ENCODE measurements at regions not wholly inside any gene's neighbourhood (a gene's known extent, or its start where the extent isn't known, plus 50 kb on each side); places are given as distances from the start of the nearest gene placed in this dataset.

GRCh38 chr14:80315681-80316080, 104.4 kb upstream of the DIO2 start:
- Histone ChIP-seq H3K9me2 (replicated peaks; ENCODE audit: control insufficient read depth, low read length) (no peaks in the 10 kb centered on the region), H3F3A (ENCODE audit: control insufficient read depth, insufficient read depth) (no peaks in the 10 kb centered on the region), H3K36me3 (ENCODE audit: control insufficient read depth, low read length) (no peaks in the 10 kb centered on the region), H3K27ac (ENCODE audit: low read depth, low read length) (no peak overlapping the region), H3K27me3 (ENCODE audit: control insufficient read depth, low read length) (no peaks in the 10 kb centered on the region), H3K4me3 (ENCODE audit: low read length) (no peak overlapping the region), H3K9me3 (ENCODE audit: control insufficient read depth, insufficient read depth, low read length) (no peaks in the 10 kb centered on the region), H4K20me1 (ENCODE audit: control insufficient read depth, insufficient read depth, low read depth, low read length) (no peaks in the 10 kb centered on the region), H3K4me1 (ENCODE audit: control insufficient read depth, low read length) (no peaks in the 10 kb centered on the region), H3K4me2 (ENCODE audit: low read length) (no peak overlapping the region), H3K79me2 (ENCODE audit: control insufficient read depth, low read length) (no peaks in the 10 kb centered on the region)
- TF ChIP-seq EZH2phosphoT487 (IDR thresholded peaks at IDR 0.05; ENCODE audit: borderline replicate concordance, low read length) (no peak), CTCF (IDR thresholded peaks at IDR 0.05; ENCODE audit: low read depth, low read length, poor library complexity, severe bottlenecking) (no peak)

GRCh38 chr14:80313806-80314205, 102.5 kb upstream of the DIO2 start:
- Histone ChIP-seq H3K4me1 (ENCODE audit: control insufficient read depth, low read length) (no peaks in the 10 kb centered on the region), H3K4me2 (ENCODE audit: low read length) (no peak overlapping the region), H4K20me1 (ENCODE audit: control insufficient read depth, insufficient read depth, low read depth, low read length) (no peaks in the 10 kb centered on the region), H3F3A (ENCODE audit: control insufficient read depth, insufficient read depth) (no peaks in the 10 kb centered on the region), H3K9me3 (ENCODE audit: control insufficient read depth, insufficient read depth, low read length) (no peaks in the 10 kb centered on the region), H3K9me2 (replicated peaks; ENCODE audit: control insufficient read depth, low read length) (no peaks in the 10 kb centered on the region), H3K4me3 (ENCODE audit: low read length) (no peak overlapping the region), H3K79me2 (ENCODE audit: control insufficient read depth, low read length) (no peaks in the 10 kb centered on the region), H3K27me3 (ENCODE audit: control insufficient read depth, low read length) (no peaks in the 10 kb centered on the region), H3K36me3 (ENCODE audit: control insufficient read depth, low read length) (no peaks in the 10 kb centered on the region), H3K27ac (ENCODE audit: low read depth, low read length) (no peak overlapping the region)
- TF ChIP-seq CTCF (IDR thresholded peaks at IDR 0.05; ENCODE audit: low read depth, low read length, poor library complexity, severe bottlenecking) (no peak), EZH2phosphoT487 (IDR thresholded peaks at IDR 0.05; ENCODE audit: borderline replicate concordance, low read length) (no peak)

GRCh38 chr14:80310938-80311750, 99.8 kb upstream of the DIO2 start:
- H3K27me3 ChIP-seq (ENCODE audit: control insufficient read depth, low read length): no peaks in the 10 kb centered on the region
- H3K4me2 ChIP-seq (ENCODE audit: low read length): no peak overlapping the region
- H3K36me3 ChIP-seq (ENCODE audit: control insufficient read depth, low read length): no peaks in the 10 kb centered on the region
- H3K4me3 ChIP-seq (ENCODE audit: low read length): no peak overlapping the region
- H3F3A ChIP-seq (ENCODE audit: control insufficient read depth, insufficient read depth): no peaks in the 10 kb centered on the region
- no peak overlapping the region for H3K27ac ChIP-seq (ENCODE audit: low read depth, low read length)
- H3K9me3 ChIP-seq (ENCODE audit: control insufficient read depth, insufficient read depth, low read length): no peaks in the 10 kb centered on the region
- no peaks in the 10 kb centered on the region for H3K79me2 ChIP-seq (ENCODE audit: control insufficient read depth, low read length)
- no peaks in the 10 kb centered on the region for H4K20me1 ChIP-seq (ENCODE audit: control insufficient read depth, insufficient read depth, low read depth, low read length)
- no peak for TF ChIP-seq CTCF (IDR thresholded peaks at IDR 0.05; ENCODE audit: low read depth, low read length, poor library complexity, severe bottlenecking)
- TF ChIP-seq EZH2phosphoT487 (IDR thresholded peaks at IDR 0.05; ENCODE audit: borderline replicate concordance, low read length): no peak
- H3K4me1 ChIP-seq (ENCODE audit: control insufficient read depth, low read length): no peaks in the 10 kb centered on the region
- H3K9me2 ChIP-seq (replicated peaks; ENCODE audit: control insufficient read depth, low read length): no peaks in the 10 kb centered on the region

Data from DOHH2 (cell line).